HEK293 (cell line): ENCODE measurements at regions not wholly inside any gene's neighbourhood (a gene's known extent, or its start where the extent isn't known, plus 50 kb on each side); places are given as distances from the start of the nearest gene placed in this dataset.

Experiments used
- CTCF ChIA-PET: fragments of 350-600 bp; formaldehyde crosslinking; extraction: SDS; loops from one replicate; lab custom pipeline; 2021; ENCODE audit warnings: antibody characterized with exemption; lab: Yijun Ruan, JAX
- POLR2A ChIA-PET: fragments of 300-600 bp; formaldehyde crosslinking; extraction: SDS; loops from one replicate; lab custom pipeline; 2020; ENCODE audit warnings: antibody characterized with exemption, inconsistent platforms; lab: Yijun Ruan, JAX
- H3K27ac ChIP-seq: fragments of 200-500 bp; sonication (Bioruptor generic); 2 replicates; pipeline ENCODE4 v1.5.1; 2014; ENCODE audit warnings: low read depth, low read length, control low read depth, inconsistent platforms; ENCODE audit errors: extremely low read depth
- H3K36me3 ChIP-seq, 2 experiments: fragments of 200-500 bp in 1 of 2; sonication (Bioruptor generic) in 1 of 2; 1 replicate in 1 of 2; 2 replicates in 1 of 2; pipeline ENCODE4 v1.5.1; 2014 to 2017; ENCODE audit warnings: inconsistent platforms in 2 of 2, low read length in 2 of 2; ENCODE audit not compliant: control insufficient read depth in 2 of 2, insufficient read depth in 1 of 2
- H3K4me1 ChIP-seq: fragments of 200-500 bp; sonication (Bioruptor generic); 2 replicates; pipeline ENCODE4 v1.5.1; 2014; ENCODE audit warnings: mild to moderate bottlenecking, low read length, inconsistent platforms; ENCODE audit not compliant: control insufficient read depth, insufficient read depth
- H3K4me3 ChIP-seq: 2 replicates; pipeline ENCODE4 v1.5.1; 2011; ENCODE audit warnings: low read depth, mild to moderate bottlenecking, control low read depth, low read length, moderate library complexity
- H3K9me3 ChIP-seq: fragments of 200-500 bp; sonication (Bioruptor generic); 2 replicates; pipeline ENCODE4 v1.5.1; 2014; ENCODE audit warnings: low read depth, low read length, inconsistent platforms; ENCODE audit not compliant: control insufficient read depth, insufficient read depth
- GLI2 ChIP-seq: fragments of 450-650 bp; formaldehyde crosslinking; IDR thresholded peaks from 2 replicates; pipeline ENCODE4; 2017; ENCODE audit warnings: missing biosample characterization, missing genetic modification characterization, low read depth, borderline replicate concordance
- GLIS2 ChIP-seq: fragments of 450-650 bp; formaldehyde crosslinking; IDR thresholded peaks from 2 replicates; pipeline ENCODE4 v1.5.1; 2016; ENCODE audit warnings: missing biosample characterization, missing genetic modification characterization
- OSR2 ChIP-seq: fragments of 450-650 bp; formaldehyde crosslinking; IDR thresholded peaks from 2 replicates; pipeline ENCODE4 v1.5.1; 2016; ENCODE audit warnings: missing biosample characterization, missing genetic modification characterization
- ZBTB11 ChIP-seq: fragments of 450-650 bp; formaldehyde crosslinking; conservative IDR thresholded peaks from 2 replicates; pipeline ENCODE4 v1.5.1; 2016; ENCODE audit warnings: low read depth, missing biosample characterization, missing genetic modification characterization
- ZBTB17 ChIP-seq: fragments of 450-650 bp; formaldehyde crosslinking; IDR thresholded peaks from 2 replicates; pipeline ENCODE4 v1.5.1; 2016; ENCODE audit warnings: missing biosample characterization, missing genetic modification characterization
- ZBTB20 ChIP-seq: fragments of 450-650 bp; formaldehyde crosslinking; IDR thresholded peaks from 2 replicates; pipeline ENCODE4 v1.5.1; 2016; ENCODE audit warnings: missing biosample characterization, missing genetic modification characterization
- ZBTB8A ChIP-seq: fragments of 450-650 bp; formaldehyde crosslinking; IDR thresholded peaks from 2 replicates; pipeline ENCODE4 v1.5.1; 2016; ENCODE audit warnings: missing biosample characterization, missing genetic modification characterization
- ZIC2 ChIP-seq: fragments of 450-650 bp; formaldehyde crosslinking; IDR thresholded peaks from 2 replicates; pipeline ENCODE4 v1.5.1; 2016; ENCODE audit warnings: missing biosample characterization, missing genetic modification characterization
- ZNF157 ChIP-seq: fragments of 450-650 bp; formaldehyde crosslinking; IDR thresholded peaks from 2 replicates; pipeline ENCODE4 v1.5.1; 2016; ENCODE audit warnings: missing biosample characterization, missing genetic modification characterization
- ZNF2 ChIP-seq: fragments of 450-650 bp; formaldehyde crosslinking; IDR thresholded peaks from 2 replicates; pipeline ENCODE4 v1.5.1; 2016; ENCODE audit warnings: missing biosample characterization, missing genetic modification characterization
- ZNF221 ChIP-seq: fragments of 450-650 bp; formaldehyde crosslinking; IDR thresholded peaks from 2 replicates; pipeline ENCODE4 v1.5.1; 2017; ENCODE audit warnings: missing biosample characterization, missing genetic modification characterization, borderline replicate concordance
- ZNF354C ChIP-seq: fragments of 450-650 bp; formaldehyde crosslinking; IDR thresholded peaks from 2 replicates; pipeline ENCODE4 v1.5.1; 2016; ENCODE audit warnings: missing biosample characterization, missing genetic modification characterization, low read depth, borderline replicate concordance
- ZNF404 ChIP-seq: fragments of 450-650 bp; formaldehyde crosslinking; IDR thresholded peaks from 2 replicates; pipeline ENCODE4 v1.5.1; 2017; ENCODE audit warnings: missing biosample characterization, missing genetic modification characterization
- ZNF426 ChIP-seq: fragments of 450-650 bp; formaldehyde crosslinking; IDR thresholded peaks from 2 replicates; pipeline ENCODE4 v1.5.1; 2017; ENCODE audit warnings: missing biosample characterization, missing genetic modification characterization, mild to moderate bottlenecking, inconsistent platforms, moderate library complexity
- ZNF433 ChIP-seq: fragments of 450-650 bp; formaldehyde crosslinking; IDR thresholded peaks from 2 replicates; pipeline ENCODE4 v1.5.1; 2016; ENCODE audit warnings: missing biosample characterization, missing genetic modification characterization, low read depth
- ZNF449 ChIP-seq: fragments of 450-650 bp; formaldehyde crosslinking; IDR thresholded peaks from 2 replicates; pipeline ENCODE4 v1.5.1; 2017; ENCODE audit warnings: missing biosample characterization, mild to moderate bottlenecking, missing genetic modification characterization, moderate library complexity
- ZNF48 ChIP-seq: fragments of 450-650 bp; formaldehyde crosslinking; IDR thresholded peaks from 2 replicates; pipeline ENCODE4 v1.5.1; 2016; ENCODE audit warnings: missing biosample characterization, missing genetic modification characterization
- ZNF585B ChIP-seq: fragments of 450-650 bp; formaldehyde crosslinking; IDR thresholded peaks from 2 replicates; pipeline ENCODE4 v1.5.1; 2016; ENCODE audit warnings: missing biosample characterization, missing genetic modification characterization
- ZNF707 ChIP-seq: fragments of 450-650 bp; formaldehyde crosslinking; IDR thresholded peaks from 2 replicates; pipeline ENCODE4 v1.5.1; 2016; ENCODE audit warnings: missing biosample characterization, missing genetic modification characterization
- ZNF777 ChIP-seq: fragments of 450-650 bp; formaldehyde crosslinking; IDR thresholded peaks from 2 replicates; pipeline ENCODE4 v1.5.1; 2017; ENCODE audit warnings: missing biosample characterization, missing genetic modification characterization, borderline replicate concordance

GRCh38 chr17:70569128-70569527 lies 399.8 kb downstream of the KCNJ2 start:
- H3K36me3 ChIP-seq = no peaks in the 10 kb centered on the region
- TF ChIP-seq ZNF585B (tag by site-specific recombination) (no peak), ZIC2 (tag by site-specific recombination) (no peak), OSR2 (tag by site-specific recombination) (no peak), ZNF48 (no peak)
- TF ChIP-seq, all 188 proteins: peak for 0
- H3K4me3 ChIP-seq = no peak overlapping the region
- no peaks in the 10 kb centered on the region for H3K4me1 ChIP-seq
- POLR2A ChIA-PET = no interaction called here
- H3K9me3 ChIP-seq = no peaks in the 10 kb centered on the region
- no peak overlapping the region for H3K27ac ChIP-seq
- CTCF ChIA-PET = interaction anchor here (0.9 kb wide), 1 partner anchor 36 kb away, joined by 3 read pairs; no protein-coding TSS in a partner anchor

- Histone ChIP-seq H3K4me1 (no peaks in the 10 kb centered on the region), H3K4me3 (no peak overlapping the region), H3K9me3 (no peaks in the 10 kb centered on the region), H3K36me3 (no peaks in the 10 kb centered on the region), H3K27ac (no peak overlapping the region)
- ChIA-PET CTCF (interaction anchor here (0.6 to 0.7 kb wide), 2 partner anchors 52 to 473 kb away, joined by 3 read pairs; no protein-coding TSS in a partner anchor), POLR2A (no interaction called here)
- no peak for TF ChIP-seq ZBTB8A (tag by site-specific recombination)
- TF ChIP-seq ZNF221 (tag by site-specific recombination) = no peak
- TF ChIP-seq ZNF777 (tag by site-specific recombination) = no peak
- TF ChIP-seq ZNF2 (tag by site-specific recombination) = no peak
- TF ChIP-seq ZNF404 (tag by site-specific recombination) = no peak
- no peak for TF ChIP-seq GLIS2 (tag by site-specific recombination)
- no peak for TF ChIP-seq ZBTB20 (tag by site-specific recombination)
- TF ChIP-seq ZBTB17 = no peak
- TF ChIP-seq ZBTB11 (tag by site-specific recombination) = no peak
- no peak for TF ChIP-seq ZNF449
These were observed 408.1 kb downstream of the KCNJ2 start for GRCh38 chr17:70577456-70577855.

- ChIA-PET CTCF (no interaction called here), POLR2A (no interaction called here)
- Histone ChIP-seq H3K4me1 (no peaks in the 10 kb centered on the region), H3K4me3 (no peak overlapping the region), H3K27ac (no peak overlapping the region), H3K9me3 (peaks cover 3% of the 10 kb centered on the region), H3K36me3 (no peaks in the 10 kb centered on the region)
- no peak for TF ChIP-seq GLI2
- TF ChIP-seq ZNF426 (tag by site-specific recombination) = no peak
- no peak for TF ChIP-seq ZNF707 (tag by site-specific recombination)
- TF ChIP-seq ZNF433 (tag by site-specific recombination) = no peak
- no peak for TF ChIP-seq ZNF157 (tag by site-specific recombination)
- no peak for TF ChIP-seq ZNF354C
- TF ChIP-seq ZNF449 = no peak
These were observed 412.1 kb downstream of the KCNJ2 start for GRCh38 chr17:70581459-70581858.
